ENCODE measurements at regions not wholly inside any gene's neighbourhood (a gene's known extent, or its start where the extent isn't known, plus 50 kb on each side); places are given as distances from the start of the nearest gene placed in this dataset.
"Not testable (repeated sequence)": the region's sequence is repeated elsewhere in the genome, so short reads cannot be mapped to it uniquely, and the experiment has no call there.

- DNase-seq, result no peak
Observed at GRCh38 chr1:69086148-69086547, 481.6 kb upstream of the LRRC7 start.

GRCh38 chr1:69088571-69088970, 479.2 kb upstream of the LRRC7 start:
- DNase-seq, result no peak

- no peak for DNase-seq
Observed at GRCh38 chr1:69090170-69090569, 477.6 kb upstream of the LRRC7 start.

- no peak for DNase-seq
Observed at GRCh38 chr1:69090752-69091151, 477.0 kb upstream of the LRRC7 start.

- not testable (repeated sequence) for DNase-seq
Observed at GRCh38 chr1:69102058-69102457, 465.7 kb upstream of the LRRC7 start.

- no peak for DNase-seq
Observed at GRCh38 chr1:69103213-69103612, 464.5 kb upstream of the LRRC7 start.

GRCh38 chr1:69103705-69104385, 463.9 kb upstream of the LRRC7 start:
- DNase-seq, result no peak

- DNase-seq, result no peak
Observed at GRCh38 chr1:69104894-69105293, 462.8 kb upstream of the LRRC7 start.

GRCh38 chr1:69109277-69109676, 458.4 kb upstream of the LRRC7 start:
- no peak for DNase-seq

- no peak for DNase-seq
Observed at GRCh38 chr1:69110851-69111250, 456.9 kb upstream of the LRRC7 start.

GRCh38 chr1:69120126-69120741, 447.5 kb upstream of the LRRC7 start:
- not testable (repeated sequence) for DNase-seq

- DNase-seq, result no peak
Observed at GRCh38 chr1:69120817-69121216, 446.9 kb upstream of the LRRC7 start.

- no peak for DNase-seq
Observed at GRCh38 chr1:69121723-69122122, 446.0 kb upstream of the LRRC7 start.

- no peak for DNase-seq
Observed at GRCh38 chr1:69122373-69122772, 445.3 kb upstream of the LRRC7 start.

- DNase-seq, result no peak
Observed at GRCh38 chr1:69123486-69123885, 444.2 kb upstream of the LRRC7 start.

- peak; percentile 33 for DNase-seq
Observed at GRCh38 chr1:69126796-69127195, 440.9 kb upstream of the LRRC7 start.

GRCh38 chr1:69128204-69128603, 439.5 kb upstream of the LRRC7 start:
- no peak for DNase-seq

GRCh38 chr1:69129538-69129937, 438.2 kb upstream of the LRRC7 start:
- no peak for DNase-seq

- DNase-seq, result no peak
Observed at GRCh38 chr1:69138172-69138571, 429.6 kb upstream of the LRRC7 start.

- DNase-seq, result no peak
Observed at GRCh38 chr1:69139007-69139406, 428.7 kb upstream of the LRRC7 start.

GRCh38 chr1:69146303-69146702, 421.4 kb upstream of the LRRC7 start:
- no peak for DNase-seq

GRCh38 chr1:69148731-69149130, 419.0 kb upstream of the LRRC7 start:
- peak; percentile 77 for DNase-seq

GRCh38 chr1:69157046-69157756, 410.5 kb upstream of the LRRC7 start:
- no peak for DNase-seq

GRCh38 chr1:69163241-69163640, 404.5 kb upstream of the LRRC7 start:
- DNase-seq, result no peak

Data from hindlimb muscle (tissue), 1 donor.